ENCODE measurements at regions not wholly inside any gene's neighbourhood (a gene's known extent, or its start where the extent isn't known, plus 50 kb on each side); places are given as distances from the start of the nearest gene placed in this dataset.

- TF ChIP-seq POLR2A (IDR thresholded peaks at IDR 0.05) = no peak
- TF ChIP-seq CTCF (IDR thresholded peaks at IDR 0.05) = no peak
These were observed 71.2 kb downstream of the MCFD2 start for GRCh38 chr2:46844443-46844842.

All from Peyer's patch (tissue), 4 donors.